Keratinocyte (primary cell): ENCODE measurements at regions not wholly inside any gene's neighbourhood (a gene's known extent, or its start where the extent isn't known, plus 50 kb on each side); places are given as distances from the start of the nearest gene placed in this dataset.

Experiments used
- DNase-seq: peaks from one replicate; pipeline ENCODE4 v3.0.0-alpha.2; 2011; ENCODE audit warnings: low read depth, missing footprints, low spot score
- FAIRE-seq: peaks from 2 replicates; lab custom pipeline; 2011; peaks lifted over from hg19 to GRCh38; lab: Jason Lieb, UNC
- H2AFZ ChIP-seq: 2 replicates; pipeline ENCODE4 v1.6.0; 2012; ENCODE audit warnings: low read length, control low read depth, inconsistent platforms; ENCODE audit not compliant: control insufficient read depth
- H3K27ac ChIP-seq: 2 replicates; pipeline ENCODE4 v1.5.1; 2011; ENCODE audit warnings: low read length; ENCODE audit not compliant: control insufficient read depth, insufficient read depth
- H3K27me3 ChIP-seq: 3 replicates; pipeline ENCODE4 v1.6.0; 2011; ENCODE audit warnings: low read length; ENCODE audit not compliant: control insufficient read depth, insufficient read depth; ENCODE audit errors: extremely low read depth
- H3K36me3 ChIP-seq, 2 experiments: 2 replicates in 1 of 2; 3 replicates in 1 of 2; pipeline ENCODE4 v1.5.1; 2011; ENCODE audit warnings: low read length in 2 of 2, mild to moderate bottlenecking in 1 of 2; ENCODE audit not compliant: control insufficient read depth in 2 of 2, insufficient read depth in 2 of 2; ENCODE audit errors: extremely low read depth in 1 of 2
- H3K4me1 ChIP-seq: 3 replicates; pipeline ENCODE4 v1.5.1; 2011; ENCODE audit warnings: low read length; ENCODE audit not compliant: control insufficient read depth, insufficient read depth; ENCODE audit errors: extremely low read depth
- H3K4me2 ChIP-seq: 3 replicates; pipeline ENCODE4 v1.6.0; 2011; ENCODE audit warnings: low read depth, low read length; ENCODE audit not compliant: control insufficient read depth, insufficient read depth; ENCODE audit errors: extremely low read depth
- H3K4me3 ChIP-seq, 3 experiments: fragments of 200-600 bp in 1 of 3; sonication (generic) in 1 of 3; 2 replicates in 2 of 3; 3 replicates in 1 of 3; pipeline ENCODE4 v1.5.1; 2011 to 2016; ENCODE audit warnings: low read length in 3 of 3, mild to moderate bottlenecking in 3 of 3, control low read depth in 2 of 3, inconsistent platforms in 1 of 3, low read depth in 1 of 3, mixed read lengths in 1 of 3, mixed run types in 1 of 3, moderate library complexity in 1 of 3; ENCODE audit not compliant: control insufficient read depth in 2 of 3, insufficient read depth in 2 of 3; ENCODE audit errors: extremely low read depth in 1 of 3
- H3K79me2 ChIP-seq: 2 replicates; pipeline ENCODE4 v1.6.0; 2012; ENCODE audit warnings: low read length; ENCODE audit not compliant: control insufficient read depth, insufficient read depth
- H3K9ac ChIP-seq: 3 replicates; pipeline ENCODE4 v1.6.0; 2011; ENCODE audit warnings: low read length; ENCODE audit not compliant: control insufficient read depth, insufficient read depth; ENCODE audit errors: extremely low read depth
- H3K9me1 ChIP-seq: 3 replicates; pipeline ENCODE4 v1.6.0; 2011; ENCODE audit warnings: low read length; ENCODE audit not compliant: control insufficient read depth, insufficient read depth; ENCODE audit errors: extremely low read depth
- H3K9me3 ChIP-seq: 2 replicates; pipeline ENCODE4 v1.5.1; 2012; ENCODE audit warnings: low read depth, low read length; ENCODE audit not compliant: control insufficient read depth
- H4K20me1 ChIP-seq: 3 replicates; pipeline ENCODE4 v1.6.0; 2011; ENCODE audit warnings: low read length; ENCODE audit not compliant: control insufficient read depth, insufficient read depth; ENCODE audit errors: extremely low read depth
- CTCF ChIP-seq, 3 experiments: IDR thresholded peaks in 1 of 3; conservative IDR thresholded peaks in 1 of 3; optimal IDR thresholded peaks in 1 of 3; 2 replicates in 2 of 3; 3 replicates in 1 of 3; pipeline versions ENCODE3 to v1.5.1; 2011; ENCODE audit warnings: low read length in 3 of 3, mild to moderate bottlenecking in 3 of 3, moderate library complexity in 2 of 3, control low read depth in 1 of 3, inconsistent platforms in 1 of 3; ENCODE audit not compliant: insufficient read depth in 2 of 3; ENCODE audit errors: extremely low read depth in 1 of 3
- EZH2 ChIP-seq: IDR thresholded peaks from one replicate; pipeline ENCODE4 v1.6.1; 2012; ENCODE audit warnings: inconsistent platforms, mild to moderate bottlenecking, low read length, moderate library complexity
- dilution Hi-C: fragments of 300-500 bp; cut with MboI; formaldehyde crosslinking; loops from one replicate; pipeline ENCODE4 v1.7.0; 2020; ENCODE audit warnings: low sequenced_read_pairs; ENCODE audit not compliant: extremely low pct_ligation_motif_present

GRCh38 chr1:42000766-42001165 is 82.0 kb upstream of the HIVEP3 start:
- Histone ChIP-seq H3K27ac (no peak overlapping the region), H3K4me2 (no peak overlapping the region), H3K9me3 (no peaks in the 10 kb centered on the region), H3K36me3 (no peaks in the 10 kb centered on the region), H2AFZ (no peak overlapping the region), H3K9ac (no peak overlapping the region), H3K4me1 (no peaks in the 10 kb centered on the region), H3K79me2 (no peaks in the 10 kb centered on the region), H4K20me1 (no peaks in the 10 kb centered on the region), H3K4me3 (no peak overlapping the region), H3K9me1 (no peaks in the 10 kb centered on the region), H3K27me3 (no peaks in the 10 kb centered on the region)
- dilution Hi-C loops, result no loop called here
- no peak for FAIRE-seq
- no peak for TF ChIP-seq EZH2
- TF ChIP-seq CTCF (optimal IDR thresholded peaks at IDR 0.05 in 1 of 3, IDR thresholded peaks at IDR 0.05 in 1 of 3, conservative IDR thresholded peaks at IDR 0.05 in 1 of 3; ENCODE audit: extremely low read depth in 1 of 3, insufficient read depth in 2 of 3, low read length in 3 of 3), result no peak
- no peak for DNase-seq

DNA sequence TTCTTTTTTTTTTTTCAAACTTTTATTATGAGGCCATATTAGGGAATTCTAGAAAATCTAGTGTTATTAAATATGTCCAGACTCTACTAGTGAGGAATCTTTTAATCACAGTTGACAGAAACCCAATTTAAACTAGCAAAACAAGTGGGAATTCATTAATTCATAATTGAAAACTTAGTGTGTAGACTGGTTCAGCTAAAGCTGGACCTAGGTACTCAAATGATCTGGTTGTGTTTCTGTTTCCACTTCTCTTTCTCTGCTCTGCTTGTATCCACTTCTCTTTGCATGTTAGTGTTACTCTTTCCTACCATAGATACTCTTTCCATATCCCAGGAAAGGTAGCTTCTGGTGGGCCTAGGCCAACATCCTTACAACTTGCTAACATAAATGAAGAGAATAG is 81.2 kb upstream of the HIVEP3 start:
- Histone ChIP-seq H3K4me2 (no peak overlapping the region), H4K20me1 (no peaks in the 10 kb centered on the region), H3K9me1 (no peaks in the 10 kb centered on the region), H3K27me3 (no peaks in the 10 kb centered on the region), H3K36me3 (no peaks in the 10 kb centered on the region), H3K27ac (no peak overlapping the region), H3K79me2 (no peaks in the 10 kb centered on the region), H3K4me3 (no peak overlapping the region), H2AFZ (no peak overlapping the region), H3K9ac (no peak overlapping the region), H3K4me1 (no peaks in the 10 kb centered on the region), H3K9me3 (no peaks in the 10 kb centered on the region)
- dilution Hi-C loops, result no loop called here
- FAIRE-seq (no peak), DNase-seq (no peak)
- TF ChIP-seq CTCF (optimal IDR thresholded peaks at IDR 0.05 in 1 of 3, IDR thresholded peaks at IDR 0.05 in 1 of 3, conservative IDR thresholded peaks at IDR 0.05 in 1 of 3; ENCODE audit: extremely low read depth in 1 of 3, insufficient read depth in 2 of 3, low read length in 3 of 3) (no peak), EZH2 (no peak)
